OCI-LY7 (cell line): ENCODE measurements at regions not wholly inside any gene's neighbourhood (a gene's known extent, or its start where the extent isn't known, plus 50 kb on each side); places are given as distances from the start of the nearest gene placed in this dataset.

Source experiments
- EZH2phosphoT487 ChIP-seq: fragments of 200-600 bp; sonication (generic); IDR thresholded peaks from 2 replicates; pipeline ENCODE4 v1.6.1; 2018; ENCODE audit warnings: low read depth, borderline replicate concordance, mild to moderate bottlenecking, mixed run types, antibody characterized with exemption, low read length, moderate library complexity, mixed read lengths
- TF ChIP-seq, protein P1 (sequence below): fragments of 200-600 bp; sonication (generic); conservative IDR thresholded peaks from 2 replicates; pipeline ENCODE4 v1.5.1; 2014; ENCODE audit warnings: mild to moderate bottlenecking, antibody characterized with exemption, low read length, moderate library complexity, mixed read lengths

DNA sequence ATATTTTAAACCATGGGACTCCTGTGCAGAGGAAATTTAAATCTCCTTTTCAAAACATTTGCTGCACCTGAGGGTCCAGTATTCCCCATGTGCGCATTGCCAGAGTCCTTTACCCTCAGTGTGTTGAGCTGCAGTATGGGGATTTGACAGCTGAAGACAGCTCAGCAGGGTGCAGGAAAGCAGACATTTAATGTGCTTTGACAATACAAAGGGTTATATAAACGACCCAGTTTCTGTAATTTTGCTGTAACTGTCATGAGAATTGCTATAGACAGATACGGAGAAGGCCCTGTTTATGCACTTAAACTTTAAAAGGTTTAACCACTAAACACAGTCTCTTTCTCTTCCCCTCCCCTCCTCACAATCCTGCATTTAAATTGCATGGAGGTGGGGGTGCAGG is 393.4 kb downstream of the MID1IP1 start:
- TF ChIP-seq, protein P1, sequence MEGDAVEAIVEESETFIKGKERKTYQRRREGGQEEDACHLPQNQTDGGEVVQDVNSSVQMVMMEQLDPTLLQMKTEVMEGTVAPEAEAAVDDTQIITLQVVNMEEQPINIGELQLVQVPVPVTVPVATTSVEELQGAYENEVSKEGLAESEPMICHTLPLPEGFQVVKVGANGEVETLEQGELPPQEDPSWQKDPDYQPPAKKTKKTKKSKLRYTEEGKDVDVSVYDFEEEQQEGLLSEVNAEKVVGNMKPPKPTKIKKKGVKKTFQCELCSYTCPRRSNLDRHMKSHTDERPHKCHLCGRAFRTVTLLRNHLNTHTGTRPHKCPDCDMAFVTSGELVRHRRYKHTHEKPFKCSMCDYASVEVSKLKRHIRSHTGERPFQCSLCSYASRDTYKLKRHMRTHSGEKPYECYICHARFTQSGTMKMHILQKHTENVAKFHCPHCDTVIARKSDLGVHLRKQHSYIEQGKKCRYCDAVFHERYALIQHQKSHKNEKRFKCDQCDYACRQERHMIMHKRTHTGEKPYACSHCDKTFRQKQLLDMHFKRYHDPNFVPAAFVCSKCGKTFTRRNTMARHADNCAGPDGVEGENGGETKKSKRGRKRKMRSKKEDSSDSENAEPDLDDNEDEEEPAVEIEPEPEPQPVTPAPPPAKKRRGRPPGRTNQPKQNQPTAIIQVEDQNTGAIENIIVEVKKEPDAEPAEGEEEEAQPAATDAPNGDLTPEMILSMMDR, result no peak
- TF ChIP-seq EZH2phosphoT487, result no peak
